ENCODE measurements at regions not wholly inside any gene's neighbourhood (a gene's known extent, or its start where the extent isn't known, plus 50 kb on each side); places are given as distances from the start of the nearest gene placed in this dataset.

DNA sequence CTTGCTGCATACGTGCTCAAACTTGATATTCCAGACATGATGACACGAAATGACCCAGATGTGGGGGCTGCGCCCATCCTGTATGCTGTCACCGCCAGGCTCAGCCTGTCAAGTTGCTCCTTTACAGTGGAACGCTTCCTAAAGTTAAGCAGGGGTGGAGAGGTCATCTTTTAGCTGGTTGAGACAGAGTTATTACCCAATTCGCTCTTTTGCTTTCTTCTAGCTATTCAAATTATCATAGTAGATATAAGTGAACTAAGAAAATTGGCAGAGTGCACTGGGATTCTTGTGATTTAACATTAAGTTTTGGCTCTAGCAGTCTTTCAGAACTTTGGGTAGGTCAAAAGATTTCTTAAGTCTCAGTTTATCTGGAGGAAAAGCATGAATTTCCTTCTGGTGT lies 69.8 kb upstream of the BASP1 start:
- no peak for TF ChIP-seq POLR2A (IDR thresholded peaks at IDR 0.05)
- TF ChIP-seq, protein P1, sequence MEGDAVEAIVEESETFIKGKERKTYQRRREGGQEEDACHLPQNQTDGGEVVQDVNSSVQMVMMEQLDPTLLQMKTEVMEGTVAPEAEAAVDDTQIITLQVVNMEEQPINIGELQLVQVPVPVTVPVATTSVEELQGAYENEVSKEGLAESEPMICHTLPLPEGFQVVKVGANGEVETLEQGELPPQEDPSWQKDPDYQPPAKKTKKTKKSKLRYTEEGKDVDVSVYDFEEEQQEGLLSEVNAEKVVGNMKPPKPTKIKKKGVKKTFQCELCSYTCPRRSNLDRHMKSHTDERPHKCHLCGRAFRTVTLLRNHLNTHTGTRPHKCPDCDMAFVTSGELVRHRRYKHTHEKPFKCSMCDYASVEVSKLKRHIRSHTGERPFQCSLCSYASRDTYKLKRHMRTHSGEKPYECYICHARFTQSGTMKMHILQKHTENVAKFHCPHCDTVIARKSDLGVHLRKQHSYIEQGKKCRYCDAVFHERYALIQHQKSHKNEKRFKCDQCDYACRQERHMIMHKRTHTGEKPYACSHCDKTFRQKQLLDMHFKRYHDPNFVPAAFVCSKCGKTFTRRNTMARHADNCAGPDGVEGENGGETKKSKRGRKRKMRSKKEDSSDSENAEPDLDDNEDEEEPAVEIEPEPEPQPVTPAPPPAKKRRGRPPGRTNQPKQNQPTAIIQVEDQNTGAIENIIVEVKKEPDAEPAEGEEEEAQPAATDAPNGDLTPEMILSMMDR (IDR thresholded peaks at IDR 0.05) = no peak
